Pons (tissue), 1 donor: ENCODE measurements at regions not wholly inside any gene's neighbourhood (a gene's known extent, or its start where the extent isn't known, plus 50 kb on each side); places are given as distances from the start of the nearest gene placed in this dataset.
A peak's percentile ranks its signal among the peaks of the same experiment; 100 is the strongest.

Experiments
- DNase-seq: peaks from one replicate; pipeline ENCODE4 v3.0.0-alpha.2; 2016; ENCODE audit warnings: low spot score

GRCh38 chr13:67803118-67803517 lies 573.0 kb upstream of the PCDH9 start:
- no peak for DNase-seq

- no peak for DNase-seq
These were observed 562.1 kb upstream of the PCDH9 start for GRCh38 chr13:67792151-67792676.

GRCh38 chr13:67791047-67791446 lies 560.9 kb upstream of the PCDH9 start:
- no peak for DNase-seq

- no peak for DNase-seq
These were observed 546.0 kb upstream of the PCDH9 start for GRCh38 chr13:67776151-67776550.

GRCh38 chr13:67775359-67775758 lies 545.2 kb upstream of the PCDH9 start:
- no peak for DNase-seq

GRCh38 chr13:67772807-67773453 lies 542.8 kb upstream of the PCDH9 start:
- no peak for DNase-seq

- DNase-seq = no peak
These were observed 541.0 kb upstream of the PCDH9 start for GRCh38 chr13:67771106-67771505.

GRCh38 chr13:67769987-67770341 lies 539.8 kb upstream of the PCDH9 start:
- no peak for DNase-seq

GRCh38 chr13:67769063-67769986 lies 539.2 kb upstream of the PCDH9 start:
- DNase-seq = no peak

GRCh38 chr13:67763984-67764383 lies 533.8 kb upstream of the PCDH9 start:
- DNase-seq = no peak

- no peak for DNase-seq
These were observed 533.2 kb upstream of the PCDH9 start for GRCh38 chr13:67763384-67763783.

- no peak for DNase-seq
These were observed 528.8 kb upstream of the PCDH9 start for GRCh38 chr13:67758975-67759374.

- no peak for DNase-seq
These were observed 523.9 kb upstream of the PCDH9 start for GRCh38 chr13:67754012-67754411.

- no peak for DNase-seq
These were observed 522.6 kb upstream of the PCDH9 start for GRCh38 chr13:67752759-67753158.

GRCh38 chr13:67742478-67742877 lies 512.3 kb upstream of the PCDH9 start:
- no peak for DNase-seq

- no peak for DNase-seq
These were observed 510.9 kb upstream of the PCDH9 start for GRCh38 chr13:67740871-67741535.

- DNase-seq = peak; percentile 25
These were observed 506.7 kb upstream of the PCDH9 start for GRCh38 chr13:67736646-67737420.

- no peak for DNase-seq
These were observed 505.5 kb upstream of the PCDH9 start for GRCh38 chr13:67735651-67736050.

- DNase-seq = no peak
These were observed 496.8 kb upstream of the PCDH9 start for GRCh38 chr13:67726979-67727378.

- DNase-seq = no peak
These were observed 495.9 kb upstream of the PCDH9 start for GRCh38 chr13:67725999-67726398.

GRCh38 chr13:67713571-67713970 lies 483.4 kb upstream of the PCDH9 start:
- DNase-seq = no peak

- DNase-seq = no peak
These were observed 466.6 kb upstream of the PCDH9 start for GRCh38 chr13:67696775-67697174.
